Activated B cell treated with CpG ODN at 0.5 μM for 24 hours (primary cell): ENCODE measurements at regions not wholly inside any gene's neighbourhood (a gene's known extent, or its start where the extent isn't known, plus 50 kb on each side); places are given as distances from the start of the nearest gene placed in this dataset.

Source experiments
- ATAC-seq: fragments of 200-7000 bp; cut with Tn5 transposase; one replicate; pipeline ENCODE4 v1.10.0; 2021; ENCODE audit warnings: low read depth, mild to moderate bottlenecking, moderate library complexity
- CTCF ChIA-PET: fragments of 350-600 bp; sonication (Branson Sonifier 250); formaldehyde crosslinking; loops from one replicate; lab custom pipeline; 2021; ENCODE audit warnings: antibody characterized with exemption; lab: Charles Lee
- POLR2A ChIA-PET: fragments of 350-600 bp; sonication (Branson Sonifier 250); formaldehyde crosslinking; loops from one replicate; lab custom pipeline; 2021; ENCODE audit warnings: antibody characterized with exemption; lab: Charles Lee
- DNase-seq: peaks from one replicate; pipeline ENCODE4 v3.0.0; 2022
- H3K27ac Mint-ChIP-seq: one replicate; pipeline ENCODE4 v1.8.0; 2020; ENCODE audit warnings: mixed read lengths
- H3K27me3 Mint-ChIP-seq: one replicate; pipeline ENCODE4 v1.8.0; 2021; ENCODE audit warnings: mixed read lengths
- H3K36me3 Mint-ChIP-seq: one replicate; pipeline ENCODE4 v1.8.0; 2021; ENCODE audit warnings: low read depth, mixed read lengths
- H3K4me1 Mint-ChIP-seq: one replicate; pipeline ENCODE4 v1.8.0; 2021; ENCODE audit warnings: mixed read lengths
- H3K4me3 Mint-ChIP-seq: one replicate; pipeline ENCODE4 v1.8.0; 2020; ENCODE audit warnings: mild to moderate bottlenecking, mixed read lengths
- H3K9me3 Mint-ChIP-seq: one replicate; pipeline ENCODE4 v1.8.0; 2020; ENCODE audit warnings: mixed read lengths
- CTCF ChIP-seq: fragments of 200-600 bp; IDR thresholded peaks from one replicate; pipeline ENCODE4 v1.8.0; 2022; ENCODE audit warnings: antibody characterized with exemption, mild to moderate bottlenecking
- intact Hi-C: fragments of 100-400 bp; cut with micrococcal nuclease; formaldehyde crosslinking; loops from one replicate; pipeline ENCODE4 v1.15.1; 2024

- Mint-ChIP-seq H3K4me3 (no peak overlapping the region), H3K36me3 (no peaks in the 10 kb centered on the region), H3K9me3 (peaks cover 4% of the 10 kb centered on the region), H3K27ac (no peak overlapping the region), H3K27me3 (peaks cover 6% of the 10 kb centered on the region), H3K4me1 (no peaks in the 10 kb centered on the region)
- POLR2A ChIA-PET, result no interaction called here
- intact Hi-C loops, result no loop called here
- no peak for TF ChIP-seq CTCF
- DNase-seq (no peak), ATAC-seq (no peak)
- CTCF ChIA-PET, result interaction anchor here (0.6 kb wide), 1 partner anchor 541 kb away, joined by 3 read pairs; no protein-coding TSS in a partner anchor
Observed at GRCh38 chr10:61188691-61189090, 244.7 kb upstream of the RHOBTB1 start.

- H3K4me3 Mint-ChIP-seq, result no peak overlapping the region
- intact Hi-C loops, result no loop called here
- H3K27ac Mint-ChIP-seq, result no peak overlapping the region
- ChIA-PET CTCF (no interaction called here), POLR2A (no interaction called here)
- no peak for DNase-seq
- H3K9me3 Mint-ChIP-seq, result peaks cover under 1% of the 10 kb centered on the region
- no peaks in the 10 kb centered on the region for H3K36me3 Mint-ChIP-seq
- H3K4me1 Mint-ChIP-seq, result no peaks in the 10 kb centered on the region
- H3K27me3 Mint-ChIP-seq, result peaks cover 8% of the 10 kb centered on the region
- no peak for ATAC-seq
- TF ChIP-seq CTCF, result no peak
Observed at GRCh38 chr10:61188101-61188500, 244.1 kb upstream of the RHOBTB1 start.

- H3K36me3 Mint-ChIP-seq, result no peaks in the 10 kb centered on the region
- H3K27ac Mint-ChIP-seq, result no peak overlapping the region
- CTCF ChIA-PET, result no interaction called here
- H3K27me3 Mint-ChIP-seq, result peaks cover 8% of the 10 kb centered on the region
- no peaks in the 10 kb centered on the region for H3K9me3 Mint-ChIP-seq
- no peak overlapping the region for H3K4me3 Mint-ChIP-seq
- ATAC-seq (no peak), DNase-seq (no peak)
- TF ChIP-seq CTCF, result no peak
- POLR2A ChIA-PET, result no interaction called here
- intact Hi-C loops, result no loop called here
- H3K4me1 Mint-ChIP-seq, result no peaks in the 10 kb centered on the region
Observed at GRCh38 chr10:61187601-61188000, 243.6 kb upstream of the RHOBTB1 start.

- no peaks in the 10 kb centered on the region for H3K36me3 Mint-ChIP-seq
- POLR2A ChIA-PET, result interaction anchor here (0.6 kb wide), 1 partner anchor 1135 kb away, joined by 4 read pairs; no protein-coding TSS in a partner anchor
- H3K27ac Mint-ChIP-seq, result no peak overlapping the region
- no peak for TF ChIP-seq CTCF
- DNase-seq (no peak), ATAC-seq (no peak)
- no peaks in the 10 kb centered on the region for H3K4me1 Mint-ChIP-seq
- H3K4me3 Mint-ChIP-seq, result no peak overlapping the region
- H3K27me3 Mint-ChIP-seq, result peaks cover 4% of the 10 kb centered on the region
- CTCF ChIA-PET, result no interaction called here
- no peaks in the 10 kb centered on the region for H3K9me3 Mint-ChIP-seq
- intact Hi-C loops, result no loop called here
Observed at GRCh38 chr10:61186408-61186807, 242.4 kb upstream of the RHOBTB1 start.

GRCh38 chr10:61184429-61184828, 240.4 kb upstream of the RHOBTB1 start:
- Mint-ChIP-seq H3K27ac (no peak overlapping the region), H3K9me3 (no peaks in the 10 kb centered on the region), H3K4me1 (no peaks in the 10 kb centered on the region), H3K4me3 (no peak overlapping the region), H3K36me3 (no peaks in the 10 kb centered on the region), H3K27me3 (peaks cover 8% of the 10 kb centered on the region)
- ChIA-PET CTCF (no interaction called here), POLR2A (no interaction called here)
- no peak for TF ChIP-seq CTCF
- intact Hi-C loops, result no loop called here
- no peak for ATAC-seq
- no peak for DNase-seq
